GM13977 (cell line): ENCODE measurements at regions not wholly inside any gene's neighbourhood (a gene's known extent, or its start where the extent isn't known, plus 50 kb on each side); places are given as distances from the start of the nearest gene placed in this dataset.

Experiments
- DNase-seq: peaks from one replicate; pipeline ENCODE4 v3.0.0; 2012; ENCODE audit warnings: low spot score
- CTCF ChIP-seq: IDR thresholded peaks from 2 replicates; pipeline ENCODE4 v1.5.1; 2012; ENCODE audit warnings: mild to moderate bottlenecking, control low read depth; ENCODE audit not compliant: insufficient read depth; ENCODE audit errors: extremely low read depth, missing control alignments
- in situ Hi-C: fragments of 300-500 bp; cut with MboI; formaldehyde crosslinking; loops from one replicate; pipeline ENCODE4 v1.12.0; 2022; ENCODE audit warnings: low sequenced_read_pairs, low pct_unique_long_range_greater_than_20kb, mixed read lengths, inconsistent platforms; ENCODE audit not compliant: unreplicated experiment

- DNase-seq, result no peak
Measured at GRCh38 chr17:14756479-14756878, 455.6 kb downstream of the HS3ST3B1 start.

GRCh38 chr17:14755002-14755401 is 454.1 kb downstream of the HS3ST3B1 start:
- in situ Hi-C loops, result no loop called here
- DNase-seq, result no peak
- TF ChIP-seq CTCF, result no peak

More at GRCh38 chr17:14756479-14756878, 455.6 kb downstream of the HS3ST3B1 start:
- no peak for TF ChIP-seq CTCF
- in situ Hi-C loops, result no loop called here

- DNase-seq, result no peak
- no peak for TF ChIP-seq CTCF
- in situ Hi-C loops, result no loop called here
Measured at GRCh38 chr17:14753383-14753782, 452.5 kb downstream of the HS3ST3B1 start.

GRCh38 chr17:14752011-14752410 is 451.1 kb downstream of the HS3ST3B1 start:
- in situ Hi-C loops, result no loop called here
- no peak for DNase-seq
- TF ChIP-seq CTCF, result no peak

DNA sequence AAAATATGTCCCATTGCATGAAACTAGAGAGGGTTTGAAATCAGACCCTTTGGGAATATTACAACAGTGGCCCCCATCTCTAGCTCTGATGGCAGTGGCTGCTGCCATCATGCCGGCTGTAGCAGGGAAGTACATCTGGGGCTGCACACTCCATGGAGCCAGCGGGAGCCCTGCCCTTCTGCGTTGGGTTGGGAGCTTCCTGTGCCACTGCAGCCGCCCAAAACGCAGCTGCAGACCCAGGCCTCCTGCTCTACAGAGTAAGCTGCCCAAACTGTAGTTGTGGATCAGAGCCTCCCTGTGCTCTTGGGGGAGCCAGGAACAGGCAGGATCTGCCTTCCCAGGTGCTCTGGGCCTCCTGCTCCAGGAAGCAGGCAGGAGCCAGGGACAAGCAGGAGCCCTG is 450.0 kb downstream of the HS3ST3B1 start:
- in situ Hi-C loops, result no loop called here
- TF ChIP-seq CTCF, result no peak
- DNase-seq, result no peak

GRCh38 chr17:14749269-14749668 is 448.4 kb downstream of the HS3ST3B1 start:
- no peak for DNase-seq
- no peak for TF ChIP-seq CTCF
- in situ Hi-C loops, result no loop called here
